CD14-positive monocyte (primary cell): ENCODE measurements at regions not wholly inside any gene's neighbourhood (a gene's known extent, or its start where the extent isn't known, plus 50 kb on each side); places are given as distances from the start of the nearest gene placed in this dataset.

ENCODE experiments used
- DNase-seq, 3 donors: peaks; one replicate each; pipeline ENCODE4 v3.0.0-alpha.2; 2011 to 2022
- H2AFZ ChIP-seq: 2 replicates; pipeline ENCODE4 v1.6.0; 2012; ENCODE audit warnings: mild to moderate bottlenecking, low read depth, low read length, inconsistent platforms; ENCODE audit not compliant: insufficient read depth, poor library complexity, severe bottlenecking
- H3K27ac ChIP-seq, 2 donors: 1 replicate in 1 of 2; 2 replicates in 1 of 2; pipeline ENCODE4 v1.5.1; 2012 to 2013; ENCODE audit warnings: low read length in 2 of 2, control low read depth in 1 of 2, inconsistent platforms in 1 of 2, low read depth in 1 of 2, mild to moderate bottlenecking in 1 of 2
- H3K27me3 ChIP-seq, 2 donors: one replicate each; pipeline versions ENCODE4 v1.6.0 to v1.6.1; 2011 to 2013; ENCODE audit warnings: low read length in 2 of 2; ENCODE audit not compliant: control insufficient read depth in 2 of 2, insufficient read depth in 2 of 2
- H3K36me3 ChIP-seq, 2 donors: replicated peaks in 1 of 2; 1 replicate in 1 of 2; 2 replicates in 1 of 2; pipeline versions ENCODE4 v1.5.1 to v1.6.1; 2012 to 2013; ENCODE audit warnings: low read length in 2 of 2, control low read depth in 1 of 2, inconsistent platforms in 1 of 2, mild to moderate bottlenecking in 1 of 2; ENCODE audit not compliant: insufficient read depth in 2 of 2, control insufficient read depth in 1 of 2
- H3K4me1 ChIP-seq, 2 donors: 1 replicate in 1 of 2; 2 replicates in 1 of 2; pipeline versions ENCODE4 v1.5.1 to v1.6.1; 2012 to 2013; ENCODE audit warnings: low read length in 2 of 2, control low read depth in 1 of 2, inconsistent platforms in 1 of 2, mild to moderate bottlenecking in 1 of 2, moderate library complexity in 1 of 2; ENCODE audit not compliant: insufficient read depth in 2 of 2, control insufficient read depth in 1 of 2
- H3K4me2 ChIP-seq: replicated peaks from 2 replicates; pipeline ENCODE3; 2012; ENCODE audit warnings: low read length, moderate library complexity, mild to moderate bottlenecking; ENCODE audit not compliant: poor library complexity, severe bottlenecking; ENCODE audit errors: extremely low read depth
- H3K4me3 ChIP-seq, 3 experiments: fragments of 200-600 bp in 1 of 3; sonication (generic) in 1 of 3; replicated peaks in 1 of 3; 1 replicate in 2 of 3; 2 replicates in 1 of 3; pipeline ENCODE4 v1.5.1; 2011 to 2013; ENCODE audit warnings: low read length in 3 of 3, mild to moderate bottlenecking in 3 of 3, control low read depth in 2 of 3, low read depth in 2 of 3, inconsistent platforms in 1 of 3, moderate library complexity in 1 of 3
- H3K79me2 ChIP-seq: 2 replicates; pipeline ENCODE4 v1.6.0; 2012; ENCODE audit warnings: mild to moderate bottlenecking, control low read depth, inconsistent platforms, low read length, moderate library complexity; ENCODE audit not compliant: insufficient read depth
- H3K9ac ChIP-seq: 2 replicates; pipeline ENCODE4 v1.6.0; 2017; ENCODE audit warnings: low read length, mild to moderate bottlenecking; ENCODE audit not compliant: insufficient read depth, poor library complexity, severe bottlenecking
- H3K9me3 ChIP-seq, 2 donors: replicated peaks in 1 of 2; 1 replicate in 1 of 2; 2 replicates in 1 of 2; pipeline versions ENCODE4 v1.5.1 to v1.6.1; 2012 to 2013; ENCODE audit warnings: low read length in 2 of 2, control low read depth in 1 of 2; ENCODE audit not compliant: control insufficient read depth in 1 of 2, insufficient read depth in 1 of 2
- H4K20me1 ChIP-seq: 2 replicates; pipeline ENCODE4 v1.6.0; 2012; ENCODE audit warnings: mild to moderate bottlenecking, low read length, control low read depth, moderate library complexity; ENCODE audit not compliant: insufficient read depth
- H3K27ac Mint-ChIP-seq, 7 donors: one replicate each; pipeline ENCODE4 v1.8.0; 2020; ENCODE audit warnings: mild to moderate bottlenecking in 7 of 7, mixed read lengths in 7 of 7, moderate library complexity in 6 of 7, inconsistent platforms in 2 of 7
- H3K27me3 Mint-ChIP-seq, 3 donors: one replicate each; pipeline ENCODE4 v1.8.0; 2021 to 2022; ENCODE audit warnings: low read depth in 3 of 3, mild to moderate bottlenecking in 3 of 3, mixed read lengths in 3 of 3, moderate library complexity in 3 of 3, inconsistent platforms in 1 of 3
- H3K36me3 Mint-ChIP-seq, 2 donors: one replicate each; pipeline ENCODE4 v1.8.0; 2020; ENCODE audit warnings: mixed read lengths in 2 of 2, inconsistent platforms in 1 of 2, mild to moderate bottlenecking in 1 of 2
- H3K4me1 Mint-ChIP-seq: one replicate; pipeline ENCODE4 v1.8.0; 2020; ENCODE audit warnings: mild to moderate bottlenecking, mixed read lengths
- H3K4me3 Mint-ChIP-seq, 2 donors: one replicate each; pipeline ENCODE4 v1.8.0; 2020; ENCODE audit warnings: mild to moderate bottlenecking in 2 of 2, mixed read lengths in 2 of 2, moderate library complexity in 1 of 2
- H3K9me3 Mint-ChIP-seq, 7 donors: one replicate each; pipeline ENCODE4 v1.8.0; 2020 to 2022; ENCODE audit warnings: mixed read lengths in 7 of 7, mild to moderate bottlenecking in 6 of 7, moderate library complexity in 6 of 7, inconsistent platforms in 2 of 7
- CTCF ChIP-seq: fragments of 200-600 bp; IDR thresholded peaks from one replicate; pipeline ENCODE4 v1.8.0; 2022; ENCODE audit warnings: antibody characterized with exemption, mild to moderate bottlenecking
- WGBS: methylation state at CpG from one replicate; pipeline ENCODE4 v1.1.5; 2013; ENCODE audit warnings: missing lambda C conversion rate; ENCODE audit not compliant: insufficient coverage; 5-methylcytosine and 5-hydroxymethylcytosine counted together
- intact Hi-C, 2 donors: fragments of 100-400 bp; cut with micrococcal nuclease; formaldehyde crosslinking; loops; one replicate each; pipeline versions ENCODE4 v1.15.0 to v1.15.1; 2023

DNA sequence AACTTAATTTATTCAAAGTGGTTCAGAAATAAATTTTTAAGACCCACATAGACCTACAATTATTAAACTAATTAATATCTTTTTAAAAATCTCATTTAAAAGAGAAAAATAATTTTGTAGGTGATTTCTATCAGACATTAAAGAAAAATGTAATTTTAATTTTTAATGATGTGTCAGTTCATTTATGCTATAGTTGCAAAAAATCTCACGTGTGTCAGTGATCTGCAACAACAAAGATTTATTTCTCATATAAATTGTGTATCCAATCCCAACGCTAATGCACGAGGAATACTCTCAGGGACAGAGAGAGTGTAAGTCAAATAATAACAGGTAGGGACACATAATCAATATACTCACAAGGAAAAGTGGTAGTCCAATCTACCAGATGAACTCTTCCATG, 456.6 kb upstream of the CCDC54 start:
- Mint-ChIP-seq H3K27ac (no peak overlapping the region), H3K4me3 (no peak overlapping the region), H3K36me3 (no peaks in the 10 kb centered on the region), H3K27me3 (no peaks in the 10 kb centered on the region), H3K9me3 (peaks cover 0 to 5% (median 0%) of the 10 kb centered on the region in 7 donors), H3K4me1 (no peaks in the 10 kb centered on the region)
- no peak overlapping the region for H3K4me2 ChIP-seq
- no peaks in the 10 kb centered on the region for H3K36me3 ChIP-seq
- no peak for TF ChIP-seq CTCF
- no peak overlapping the region for H3K9ac ChIP-seq
- no peaks in the 10 kb centered on the region for H3K79me2 ChIP-seq
- DNase-seq, result no peak
- H3K4me1 ChIP-seq, result no peaks in the 10 kb centered on the region
- H3K27ac ChIP-seq, result no peak overlapping the region
- WGBS, result no CpG with 5 or more reads among the region's 3 CpGs
- H2AFZ ChIP-seq, result no peak overlapping the region
- H3K27me3 ChIP-seq, result no peaks in the 10 kb centered on the region
- H3K9me3 ChIP-seq, result no peaks in the 10 kb centered on the region
- H3K4me3 ChIP-seq, result no peak overlapping the region
- intact Hi-C loops, result no loop called here
- no peaks in the 10 kb centered on the region for H4K20me1 ChIP-seq

DNA sequence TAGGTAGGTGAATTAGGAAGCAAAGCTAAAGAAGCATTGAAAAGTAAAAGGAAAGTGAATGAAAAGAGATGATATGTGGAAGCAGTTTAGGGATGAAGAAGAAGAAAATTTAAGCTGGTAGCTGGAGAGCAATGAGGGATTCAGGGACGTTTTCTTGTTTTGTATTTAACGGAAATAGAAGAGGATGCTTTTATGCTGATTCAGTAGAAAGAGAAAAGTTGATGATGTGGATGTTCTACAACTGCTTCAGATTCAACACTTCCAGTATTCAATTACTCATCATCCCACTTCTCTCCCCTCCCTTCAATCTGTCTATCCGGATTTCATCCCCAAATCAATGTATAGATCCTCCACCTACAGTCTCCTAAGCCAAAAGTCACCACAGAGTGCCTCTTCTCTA, 448.2 kb upstream of the CCDC54 start:
- Mint-ChIP-seq H3K36me3 (no peaks in the 10 kb centered on the region), H3K4me3 (no peak overlapping the region), H3K27ac (no peak overlapping the region), H3K9me3 (peaks cover 3 to 11% (median 5%) of the 10 kb centered on the region in 7 donors), H3K4me1 (no peaks in the 10 kb centered on the region), H3K27me3 (no peaks in the 10 kb centered on the region)
- no peak overlapping the region for H3K4me3 ChIP-seq
- no peaks in the 10 kb centered on the region for H3K79me2 ChIP-seq
- no peak for DNase-seq
- no peak overlapping the region for H3K9ac ChIP-seq
- H3K27ac ChIP-seq, result no peak overlapping the region
- no peaks in the 10 kb centered on the region for H3K4me1 ChIP-seq
- no peak overlapping the region for H3K4me2 ChIP-seq
- H3K9me3 ChIP-seq, result peaks cover 3 to 5% of the 10 kb centered on the region in 2 donors
- H4K20me1 ChIP-seq, result no peaks in the 10 kb centered on the region
- no CpG with 5 or more reads among the region's 3 CpGs for WGBS
- H3K36me3 ChIP-seq, result no peaks in the 10 kb centered on the region
- no peak for TF ChIP-seq CTCF
- no peaks in the 10 kb centered on the region for H3K27me3 ChIP-seq
- intact Hi-C loops, result no loop called here
- no peak overlapping the region for H2AFZ ChIP-seq
